ENCODE measurements at regions not wholly inside any gene's neighbourhood (a gene's known extent, or its start where the extent isn't known, plus 50 kb on each side); places are given as distances from the start of the nearest gene placed in this dataset.
"Not testable (repeated sequence)": the region's sequence is repeated elsewhere in the genome, so short reads cannot be mapped to it uniquely, and the experiment has no call there.

GRCh38 chr2:235439959-235440662 is 53.7 kb upstream of the AGAP1 start:
- FAIRE-seq (no peak), DNase-seq (ENCODE audit: low spot score) (no peak)

- not testable (repeated sequence) for DNase-seq (ENCODE audit: low spot score); FAIRE-seq
Measured at GRCh38 chr2:235443580-235443979, 50.3 kb upstream of the AGAP1 start.

All from RCC 7860 (cell line).